ENCODE measurements at regions not wholly inside any gene's neighbourhood (a gene's known extent, or its start where the extent isn't known, plus 50 kb on each side); places are given as distances from the start of the nearest gene placed in this dataset.

GRCh38 chr11:28460348-28460747 is 352.2 kb downstream of the METTL15 start:
- DNase-seq (no peak), ATAC-seq (no peak)
- Mint-ChIP-seq H3K27me3 (no peaks in the 10 kb centered on the region), H3K27ac (no peak overlapping the region), H3K4me3 (no peak overlapping the region), H3K36me3 (ENCODE audit: low read depth) (no peaks in the 10 kb centered on the region), H3K9me3 (no peaks in the 10 kb centered on the region), H3K4me1 (ENCODE audit: low read depth) (no peaks in the 10 kb centered on the region)
- CTCF ChIA-PET = no interaction called here
- POLR2A ChIA-PET = no interaction called here
- intact Hi-C loops (cut with micrococcal nuclease) = no loop called here
- no peak for TF ChIP-seq CTCF (IDR thresholded peaks at IDR 0.05)

GRCh38 chr11:28459912-28460311 is 351.7 kb downstream of the METTL15 start:
- H3K9me3 Mint-ChIP-seq = no peaks in the 10 kb centered on the region
- H3K4me1 Mint-ChIP-seq (ENCODE audit: low read depth) = no peaks in the 10 kb centered on the region
- no peak for DNase-seq
- POLR2A ChIA-PET = no interaction called here
- ATAC-seq = no peak
- CTCF ChIA-PET = no interaction called here
- H3K4me3 Mint-ChIP-seq = no peak overlapping the region
- H3K36me3 Mint-ChIP-seq (ENCODE audit: low read depth) = no peaks in the 10 kb centered on the region
- no peaks in the 10 kb centered on the region for H3K27me3 Mint-ChIP-seq
- intact Hi-C loops (cut with micrococcal nuclease) = no loop called here
- H3K27ac Mint-ChIP-seq = no peak overlapping the region
- no peak for TF ChIP-seq CTCF (IDR thresholded peaks at IDR 0.05)

DNA sequence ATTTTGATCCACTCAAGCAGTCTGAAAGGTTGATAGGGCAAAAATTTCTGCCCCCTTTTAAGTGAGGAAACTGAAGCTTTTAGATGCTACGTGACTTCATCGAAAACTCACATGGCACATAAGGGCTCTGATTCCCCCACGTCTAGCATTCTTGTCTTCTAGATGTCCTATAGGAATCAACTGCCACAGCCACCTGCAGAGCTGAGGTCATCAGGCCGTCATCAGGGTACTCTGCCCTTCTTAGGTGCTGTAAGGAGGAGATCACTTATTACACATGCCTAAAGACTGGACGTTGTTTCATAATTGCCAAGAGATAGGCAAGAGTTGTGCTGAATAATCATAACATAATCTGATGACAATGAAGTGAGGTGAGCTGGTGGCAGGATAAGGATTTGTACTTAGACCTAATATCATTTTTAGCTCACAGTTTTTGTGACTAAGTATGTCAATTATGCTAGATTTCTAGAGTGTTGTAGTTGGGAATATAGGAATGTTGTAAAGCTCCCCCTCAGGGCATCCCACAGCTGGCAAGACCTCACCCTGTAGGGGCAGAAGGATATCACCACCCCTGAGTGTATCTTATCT is 349.4 kb downstream of the METTL15 start:
- no peak for TF ChIP-seq CTCF (IDR thresholded peaks at IDR 0.05)
- DNase-seq (no peak), ATAC-seq (no peak)
- H3K9me3 Mint-ChIP-seq = no peaks in the 10 kb centered on the region
- H3K27me3 Mint-ChIP-seq = no peaks in the 10 kb centered on the region
- no peak overlapping the region for H3K27ac Mint-ChIP-seq
- H3K36me3 Mint-ChIP-seq (ENCODE audit: low read depth) = no peaks in the 10 kb centered on the region
- no peak overlapping the region for H3K4me3 Mint-ChIP-seq
- H3K4me1 Mint-ChIP-seq (ENCODE audit: low read depth) = no peaks in the 10 kb centered on the region
- ChIA-PET CTCF (no interaction called here), POLR2A (no interaction called here)
- intact Hi-C loops (cut with micrococcal nuclease) = no loop called here

- no peaks in the 10 kb centered on the region for H3K36me3 Mint-ChIP-seq (ENCODE audit: low read depth)
- POLR2A ChIA-PET = no interaction called here
- H3K27me3 Mint-ChIP-seq = no peaks in the 10 kb centered on the region
- intact Hi-C loops (cut with micrococcal nuclease) = no loop called here
- no peak overlapping the region for H3K27ac Mint-ChIP-seq
- no peak for DNase-seq
- H3K9me3 Mint-ChIP-seq = no peaks in the 10 kb centered on the region
- TF ChIP-seq CTCF (IDR thresholded peaks at IDR 0.05) = no peak
- ATAC-seq = no peak
- no peak overlapping the region for H3K4me3 Mint-ChIP-seq
- no peaks in the 10 kb centered on the region for H3K4me1 Mint-ChIP-seq (ENCODE audit: low read depth)
- CTCF ChIA-PET = no interaction called here
These were observed 340.0 kb downstream of the METTL15 start for GRCh38 chr11:28448186-28448585.

DNA sequence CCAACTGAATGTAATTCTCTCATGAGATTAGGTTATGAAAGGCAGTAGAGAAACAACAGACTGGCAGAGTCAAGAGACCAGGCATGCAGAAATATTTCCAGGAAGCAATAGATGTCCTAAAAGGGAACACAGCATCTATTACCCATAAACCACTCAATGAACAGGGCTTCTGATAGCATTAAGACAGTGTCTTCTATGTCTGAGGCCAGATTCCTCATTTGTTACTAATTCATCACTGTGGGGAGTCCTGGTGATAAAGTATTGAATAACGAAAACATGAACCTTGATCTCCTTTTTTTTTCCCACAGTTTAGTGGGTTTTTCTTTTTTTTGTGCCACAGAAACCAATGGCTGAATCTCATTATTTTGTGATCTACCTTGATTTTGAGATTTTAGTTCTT is 339.0 kb downstream of the METTL15 start:
- CTCF ChIA-PET = no interaction called here
- TF ChIP-seq CTCF (IDR thresholded peaks at IDR 0.05) = no peak
- Mint-ChIP-seq H3K4me3 (no peak overlapping the region), H3K27ac (no peak overlapping the region), H3K36me3 (ENCODE audit: low read depth) (no peaks in the 10 kb centered on the region), H3K27me3 (no peaks in the 10 kb centered on the region), H3K9me3 (no peaks in the 10 kb centered on the region), H3K4me1 (ENCODE audit: low read depth) (no peaks in the 10 kb centered on the region)
- DNase-seq (no peak), ATAC-seq (no peak)
- POLR2A ChIA-PET = no interaction called here
- intact Hi-C loops (cut with micrococcal nuclease) = no loop called here

All from activated CD8-positive, alpha-beta T cell treated with anti-CD3 and anti-CD28 coated beads for 36 hours (primary cell).